H1 (cell line): ENCODE measurements at regions not wholly inside any gene's neighbourhood (a gene's known extent, or its start where the extent isn't known, plus 50 kb on each side); places are given as distances from the start of the nearest gene placed in this dataset.

Experiments
- CTCF ChIA-PET: fragments of 300-600 bp; sonication (Branson Sonifier 250); formaldehyde crosslinking; loops from one replicate; lab custom pipeline; 2021; ENCODE audit not compliant: partially characterized antibody; lab: Charles Lee
- POLR2A ChIA-PET: fragments of 300-600 bp; sonication (Branson Sonifier 250); formaldehyde crosslinking; loops from one replicate; lab custom pipeline; 2021; ENCODE audit warnings: inconsistent platforms; ENCODE audit not compliant: partially characterized antibody; lab: Charles Lee
- DNase-seq, 2 experiments: peaks; one replicate each; pipeline versions ENCODE4 v3.0.0 to v3.0.0-alpha.2; 2010 to 2022; ENCODE audit warnings: low spot score in 2 of 2, low read depth in 1 of 2, mixed read lengths in 1 of 2
- FAIRE-seq: peaks from 2 replicates; lab custom pipeline; 2011; peaks lifted over from hg19 to GRCh38; lab: Jason Lieb, UNC
- H2AFZ ChIP-seq: 2 replicates; pipeline ENCODE4 v1.8.1; 2012; ENCODE audit warnings: low read length, inconsistent platforms
- H2AK5ac ChIP-seq: 2 replicates; pipeline ENCODE4 v1.6.1; 2013; ENCODE audit warnings: low read depth, low read length
- H2BK120ac ChIP-seq: replicated peaks from 2 replicates; pipeline ENCODE3; 2013; ENCODE audit warnings: low read depth, low read length, inconsistent platforms
- H2BK12ac ChIP-seq: 2 replicates; pipeline ENCODE4 v1.6.1; 2013; ENCODE audit warnings: low read depth, low read length
- H2BK15ac ChIP-seq: 2 replicates; pipeline ENCODE4 v1.6.1; 2013; ENCODE audit warnings: low read length
- H2BK20ac ChIP-seq: 2 replicates; pipeline ENCODE4 v1.6.1; 2013; ENCODE audit warnings: low read length
- H2BK5ac ChIP-seq: 2 replicates; pipeline ENCODE4 v1.6.1; 2013; ENCODE audit warnings: low read depth, low read length
- H3K14ac ChIP-seq: 2 replicates; pipeline ENCODE4 v1.6.1; 2013; ENCODE audit warnings: inconsistent platforms; ENCODE audit not compliant: insufficient read length
- H3K18ac ChIP-seq: 2 replicates; pipeline ENCODE4 v1.6.1; 2013; ENCODE audit warnings: low read length; ENCODE audit errors: extremely low read depth
- H3K23ac ChIP-seq: 2 replicates; pipeline ENCODE4 v1.6.1; 2013; ENCODE audit warnings: inconsistent platforms; ENCODE audit not compliant: insufficient read length
- H3K23me2 ChIP-seq: 2 replicates; pipeline ENCODE4 v1.6.1; 2013; ENCODE audit warnings: low read depth, low read length
- H3K27ac ChIP-seq: 2 replicates; pipeline ENCODE4 v1.6.1; 2011; ENCODE audit warnings: low read depth, low read length, inconsistent platforms
- H3K27me3 ChIP-seq, 4 experiments: replicated peaks in 1 of 4; 1 replicate in 1 of 4; 2 replicates in 3 of 4; pipeline versions ENCODE4 v1.6.1 to v1.8.1; 2011 to 2013; ENCODE audit warnings: low read length in 3 of 4, mild to moderate bottlenecking in 3 of 4, inconsistent platforms in 2 of 4, mixed read lengths in 2 of 4, moderate library complexity in 1 of 4; ENCODE audit not compliant: control insufficient read depth in 3 of 4, insufficient read depth in 3 of 4; ENCODE audit errors: extremely low read depth in 1 of 4
- H3K36me3 ChIP-seq, 4 experiments: 2 replicates each; pipeline versions ENCODE4 v1.6.1 to v1.8.1; 2011 to 2013; ENCODE audit warnings: mild to moderate bottlenecking in 4 of 4, low read length in 3 of 4, moderate library complexity in 2 of 4, control low read depth in 1 of 4, inconsistent platforms in 1 of 4; ENCODE audit not compliant: insufficient read depth in 4 of 4, control insufficient read depth in 2 of 4
- H3K4ac ChIP-seq: replicated peaks from 2 replicates; pipeline ENCODE3; 2013; ENCODE audit warnings: low read length, low read depth, mixed read lengths, inconsistent platforms; ENCODE audit not compliant: insufficient read length
- H3K4me1 ChIP-seq, 4 experiments: replicated peaks in 1 of 4; 1 replicate in 1 of 4; 2 replicates in 3 of 4; pipeline versions ENCODE4 v1.6.1 to v1.8.1; 2011 to 2013; ENCODE audit warnings: low read length in 3 of 4, inconsistent platforms in 2 of 4, mixed read lengths in 1 of 4; ENCODE audit not compliant: insufficient read depth in 4 of 4, control insufficient read depth in 3 of 4
- H3K4me2 ChIP-seq, 2 experiments: 2 replicates each; pipeline versions ENCODE4 v1.6.1 to v1.8.1; 2011 to 2013; ENCODE audit warnings: low read depth in 2 of 2, low read length in 2 of 2, control low read depth in 1 of 2, inconsistent platforms in 1 of 2, mild to moderate bottlenecking in 1 of 2; ENCODE audit not compliant: insufficient read depth in 1 of 2
- H3K4me3 ChIP-seq, 4 experiments: fragments of 200-600, 300-600 bp in 1 of 4; sonication (generic), shearing (Covaris generic), sonication (Bioruptor Twin) in 1 of 4; 2 replicates each; pipeline versions ENCODE4 v1.5.1 to v1.8.1; 2011 to 2016; ENCODE audit warnings: low read length in 4 of 4, low read depth in 3 of 4, control low read depth in 2 of 4, inconsistent platforms in 2 of 4, mild to moderate bottlenecking in 2 of 4, mixed read lengths in 1 of 4, moderate library complexity in 1 of 4; ENCODE audit not compliant: insufficient read depth in 2 of 4; ENCODE audit errors: extremely low read depth in 1 of 4
- H3K56ac ChIP-seq: replicated peaks from 2 replicates; pipeline ENCODE3; 2013; ENCODE audit warnings: low read depth, mild to moderate bottlenecking, mixed read lengths, low read length, inconsistent platforms; ENCODE audit not compliant: insufficient read length
- H3K79me1 ChIP-seq: 2 replicates; pipeline ENCODE4 v1.6.1; 2013; ENCODE audit warnings: low read depth, low read length, control low read depth
- H3K79me2 ChIP-seq, 2 experiments: 2 replicates each; pipeline versions ENCODE4 v1.6.1 to v1.8.1; 2012 to 2013; ENCODE audit warnings: low read length in 2 of 2, mild to moderate bottlenecking in 2 of 2, inconsistent platforms in 1 of 2; ENCODE audit not compliant: insufficient read depth in 2 of 2, control insufficient read depth in 1 of 2
- H3K9ac ChIP-seq, 4 experiments: replicated peaks in 1 of 4; 1 replicate in 1 of 4; 2 replicates in 3 of 4; pipeline versions ENCODE4 v1.6.1 to v1.8.1; 2011 to 2013; ENCODE audit warnings: low read depth in 3 of 4, low read length in 3 of 4, control low read depth in 2 of 4, mild to moderate bottlenecking in 2 of 4, moderate library complexity in 2 of 4, inconsistent platforms in 1 of 4; ENCODE audit errors: extremely low read depth in 1 of 4
- H3K9me3 ChIP-seq, 2 experiments: 2 replicates each; pipeline versions ENCODE4 v1.6.1 to v1.8.1; 2012 to 2013; ENCODE audit warnings: mild to moderate bottlenecking in 2 of 2, moderate library complexity in 2 of 2, control low read depth in 1 of 2, inconsistent platforms in 1 of 2, low read depth in 1 of 2, low read length in 1 of 2, mixed read lengths in 1 of 2; ENCODE audit not compliant: insufficient read depth in 2 of 2
- H4K20me1 ChIP-seq, 2 experiments: replicated peaks in 1 of 2; 2 replicates each; pipeline versions ENCODE3 to v1.8.1; 2011 to 2013; ENCODE audit warnings: inconsistent platforms in 2 of 2, low read length in 2 of 2, mild to moderate bottlenecking in 1 of 2; ENCODE audit not compliant: insufficient read depth in 2 of 2, control insufficient read depth in 1 of 2
- H4K5ac ChIP-seq: 2 replicates; pipeline ENCODE4 v1.6.1; 2013; ENCODE audit warnings: low read length, low read depth, mixed read lengths, inconsistent platforms; ENCODE audit not compliant: insufficient read length
- H4K8ac ChIP-seq: 2 replicates; pipeline ENCODE4 v1.8.0; 2013; ENCODE audit warnings: mild to moderate bottlenecking, moderate library complexity, low read length, inconsistent platforms; ENCODE audit not compliant: insufficient read depth; ENCODE audit errors: extremely low read depth
- H4K91ac ChIP-seq: replicated peaks from 2 replicates; pipeline ENCODE3; 2013; ENCODE audit warnings: low read length, mixed read lengths, inconsistent platforms; ENCODE audit not compliant: insufficient read length
- ATF3 ChIP-seq: IDR thresholded peaks from 2 replicates; pipeline ENCODE4 v1.6.1; 2011; ENCODE audit warnings: low read depth, mild to moderate bottlenecking, low read length; ENCODE audit not compliant: insufficient read depth
- CBX5 ChIP-seq: fragments of 300-800, 300-1000 bp; sonication (generic); IDR thresholded peaks from 2 replicates; pipeline ENCODE4 v1.7.1; 2016; ENCODE audit warnings: antibody characterized with exemption, low read length, low read depth
- CHD2 ChIP-seq: IDR thresholded peaks from 2 replicates; pipeline ENCODE4 v1.6.1; 2012; ENCODE audit warnings: low read length, improper control_type of control experiment
- KDM5A ChIP-seq: fragments of 200-600 bp; IDR thresholded peaks from 2 replicates; pipeline ENCODE4 v1.7.1; 2012; ENCODE audit warnings: mild to moderate bottlenecking, low read length, inconsistent platforms, mixed read lengths
- MAX ChIP-seq: IDR thresholded peaks from 2 replicates; pipeline ENCODE4 v1.6.1; 2012; ENCODE audit warnings: inconsistent platforms
- RAD21 ChIP-seq, 2 experiments: IDR thresholded peaks in 1 of 2; conservative IDR thresholded peaks in 1 of 2; 2 replicates each; pipeline ENCODE4 v1.6.1; 2011; ENCODE audit warnings: low read depth in 2 of 2, low read length in 2 of 2, improper control_type of control experiment in 1 of 2, inconsistent platforms in 1 of 2, mild to moderate bottlenecking in 1 of 2, moderate library complexity in 1 of 2
- RBBP5 ChIP-seq: IDR thresholded peaks from 2 replicates; pipeline ENCODE4 v1.7.1; 2012; ENCODE audit warnings: low read depth, mild to moderate bottlenecking, inconsistent platforms, low read length, moderate library complexity, borderline replicate concordance
- RFX5 ChIP-seq: IDR thresholded peaks from 2 replicates; pipeline ENCODE4 v1.6.1; 2011; ENCODE audit warnings: low read depth, low read length, improper control_type of control experiment, borderline replicate concordance
- RNF2 ChIP-seq: fragments of 200-900, 300-1000 bp; sonication (generic); IDR thresholded peaks from 2 replicates; pipeline ENCODE4 v1.7.1; 2016; ENCODE audit warnings: borderline replicate concordance, low read depth, mild to moderate bottlenecking, antibody characterized with exemption, low read length; ENCODE audit not compliant: poor library complexity, severe bottlenecking; ENCODE audit errors: missing control alignments
- SIX5 ChIP-seq: IDR thresholded peaks from 2 replicates; pipeline ENCODE4 v1.6.1; 2011; ENCODE audit warnings: mild to moderate bottlenecking, low read depth, low read length
- TAF7 ChIP-seq: optimal IDR thresholded peaks from 2 replicates; pipeline ENCODE3; 2011; ENCODE audit warnings: low read depth, mild to moderate bottlenecking, inconsistent platforms, low read length, moderate library complexity, borderline replicate concordance
- TCF12 ChIP-seq: IDR thresholded peaks from 2 replicates; pipeline ENCODE4 v1.6.1; 2011; ENCODE audit warnings: low read depth, mild to moderate bottlenecking, low read length
- WGBS, 2 experiments: shearing (Covaris generic) in 1 of 2; methylation state at CpG; one replicate each; pipeline versions ENCODE4 v1.1.6 to v1.1.7; 2013 to 2015; ENCODE audit warnings: low lambda C conversion rate in 2 of 2, mixed read lengths in 2 of 2, inconsistent platforms in 1 of 2, low coverage in 1 of 2, missing lambda C conversion rate in 1 of 2; ENCODE audit not compliant: insufficient replicate concordance in 2 of 2, insufficient coverage in 1 of 2, insufficient read length in 1 of 2; ENCODE audit errors: extremely low coverage in 1 of 2, missing lambda C conversion rate in 1 of 2; 5-methylcytosine and 5-hydroxymethylcytosine counted together

DNA sequence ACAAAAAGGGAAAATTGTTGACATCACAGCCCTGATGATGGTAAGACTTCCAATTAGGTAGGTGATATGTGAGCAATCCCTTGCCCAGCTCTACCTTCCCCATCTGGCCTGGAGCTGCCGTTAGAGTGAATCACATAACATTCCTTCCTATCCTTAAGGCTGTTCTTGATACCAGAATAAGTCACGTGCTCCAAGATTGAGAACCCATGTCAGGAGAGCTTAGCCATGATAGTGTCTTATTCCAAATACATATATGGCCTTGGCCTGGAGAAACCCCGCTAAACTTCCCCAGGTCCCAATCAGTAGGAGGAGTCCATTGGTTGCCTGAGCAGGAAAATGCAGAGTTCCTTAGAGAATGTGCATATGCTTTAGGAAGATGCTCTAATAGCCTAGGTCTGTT, 70.0 kb upstream of the ACVR2A start:
- H3K23ac ChIP-seq, result no peak overlapping the region
- no peaks in the 10 kb centered on the region for H3K79me2 ChIP-seq
- no peak overlapping the region for H3K14ac ChIP-seq
- no peak overlapping the region for H2BK5ac ChIP-seq
- DNase-seq (no peak), FAIRE-seq (no peak)
- ChIA-PET CTCF (no interaction called here), POLR2A (no interaction called here)
- H3K4ac ChIP-seq, result no peak overlapping the region
- H2AFZ ChIP-seq, result no peak overlapping the region
- no peak overlapping the region for H3K18ac ChIP-seq
- no peak overlapping the region for H3K56ac ChIP-seq
- no peak overlapping the region for H4K91ac ChIP-seq
- H4K8ac ChIP-seq, result no peak overlapping the region
- H2BK15ac ChIP-seq, result no peak overlapping the region
- H3K4me2 ChIP-seq, result no peak overlapping the region
- peaks cover 0 to 3% (median 1%) of the 10 kb centered on the region in 4 experiments; a peak in 3 of 7 replicates for H3K4me1 ChIP-seq
- H2BK12ac ChIP-seq, result no peak overlapping the region
- no peaks in the 10 kb centered on the region for H3K9me3 ChIP-seq
- H3K9ac ChIP-seq, result no peak overlapping the region
- H4K20me1 ChIP-seq, result no peaks in the 10 kb centered on the region
- no peaks in the 10 kb centered on the region for H3K36me3 ChIP-seq
- H4K5ac ChIP-seq, result no peak overlapping the region
- H3K4me3 ChIP-seq, result no peak overlapping the region
- H2AK5ac ChIP-seq, result no peak overlapping the region
- no peak overlapping the region for H2BK20ac ChIP-seq
- H3K27ac ChIP-seq, result no peak overlapping the region
- 93% methylated on average over 3 of the region's 3 CpGs; no CpG with 5 or more reads in 1 of the 2 experiments for WGBS, 2 experiments
- no peaks in the 10 kb centered on the region for H3K23me2 ChIP-seq
- H2BK120ac ChIP-seq, result no peak overlapping the region
- H3K79me1 ChIP-seq, result no peaks in the 10 kb centered on the region
- H3K27me3 ChIP-seq, result no peaks in the 10 kb centered on the region
- TF ChIP-seq RAD21 (IDR thresholded peaks at IDR 0.05 in 1 of 2, conservative IDR thresholded peaks at IDR 0.05 in 1 of 2; ENCODE audit: low read depth in 2 of 2, low read length in 2 of 2) (no peak), RBBP5 (no peak), SIX5 (no peak), MAX (no peak), TAF7 (no peak), KDM5A (no peak), ATF3 (no peak), RNF2 (no peak), RFX5 (no peak), TCF12 (no peak), CHD2 (no peak), CBX5 (no peak)
